Endothelial cell (in vitro differentiated cells): ENCODE measurements at regions not wholly inside any gene's neighbourhood (a gene's known extent, or its start where the extent isn't known, plus 50 kb on each side); places are given as distances from the start of the nearest gene placed in this dataset.

Source experiments
- DNase-seq: peaks from one replicate; pipeline ENCODE4 v3.0.0; 2021; ENCODE audit warnings: low spot score
- H3K27ac Mint-ChIP-seq: one replicate; pipeline ENCODE4 v1.8.0; 2021; ENCODE audit warnings: mixed read lengths, inconsistent platforms; ENCODE audit not compliant: unreplicated experiment
- H3K27me3 Mint-ChIP-seq: one replicate; pipeline ENCODE4 v1.8.0; 2021; ENCODE audit warnings: mild to moderate bottlenecking, moderate library complexity, mixed read lengths, inconsistent platforms; ENCODE audit not compliant: unreplicated experiment
- H3K36me3 Mint-ChIP-seq: one replicate; pipeline ENCODE4 v1.8.0; 2021; ENCODE audit warnings: mild to moderate bottlenecking, low read depth, mixed read lengths, inconsistent platforms; ENCODE audit not compliant: unreplicated experiment
- H3K4me1 Mint-ChIP-seq: one replicate; pipeline ENCODE4 v1.8.0; 2021; ENCODE audit warnings: mild to moderate bottlenecking, mixed read lengths, inconsistent platforms; ENCODE audit not compliant: unreplicated experiment
- H3K4me3 Mint-ChIP-seq: one replicate; pipeline ENCODE4 v1.8.0; 2021; ENCODE audit warnings: mild to moderate bottlenecking, mixed read lengths, inconsistent platforms; ENCODE audit not compliant: unreplicated experiment
- H3K9me3 Mint-ChIP-seq: one replicate; pipeline ENCODE4 v1.8.0; 2021; ENCODE audit warnings: mixed read lengths, inconsistent platforms; ENCODE audit not compliant: unreplicated experiment
- TF ChIP-seq, protein P1 (sequence below): fragments of 200-600 bp; sonication (generic); IDR thresholded peaks from one replicate; pipeline ENCODE4 v1.5.0; 2021; ENCODE audit warnings: antibody characterized with exemption; ENCODE audit not compliant: unreplicated experiment

DNA sequence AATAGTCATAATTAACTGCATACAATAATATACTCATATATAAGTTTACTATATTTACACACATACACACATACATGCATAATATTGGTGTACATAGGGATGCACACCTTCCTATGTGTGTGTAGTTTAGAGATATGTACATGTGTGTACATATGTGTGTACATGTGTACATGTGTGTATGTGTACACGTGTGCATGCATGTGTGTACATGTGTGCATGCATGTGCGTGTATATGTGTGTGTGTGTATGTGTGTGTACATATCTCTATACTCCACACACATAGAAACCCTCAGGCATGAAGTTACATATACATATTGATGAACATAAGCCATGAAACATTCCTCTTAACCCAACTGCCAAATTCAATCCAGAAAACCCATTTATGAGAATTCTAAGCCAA, 547.8 kb downstream of the TLR4 start:
- DNase-seq = no peak
- Mint-ChIP-seq H3K4me3 (no peak overlapping the region), H3K27me3 (no peaks in the 10 kb centered on the region), H3K4me1 (no peaks in the 10 kb centered on the region), H3K9me3 (peaks cover 6% of the 10 kb centered on the region), H3K36me3 (no peaks in the 10 kb centered on the region), H3K27ac (no peak overlapping the region)
- TF ChIP-seq, protein P1, sequence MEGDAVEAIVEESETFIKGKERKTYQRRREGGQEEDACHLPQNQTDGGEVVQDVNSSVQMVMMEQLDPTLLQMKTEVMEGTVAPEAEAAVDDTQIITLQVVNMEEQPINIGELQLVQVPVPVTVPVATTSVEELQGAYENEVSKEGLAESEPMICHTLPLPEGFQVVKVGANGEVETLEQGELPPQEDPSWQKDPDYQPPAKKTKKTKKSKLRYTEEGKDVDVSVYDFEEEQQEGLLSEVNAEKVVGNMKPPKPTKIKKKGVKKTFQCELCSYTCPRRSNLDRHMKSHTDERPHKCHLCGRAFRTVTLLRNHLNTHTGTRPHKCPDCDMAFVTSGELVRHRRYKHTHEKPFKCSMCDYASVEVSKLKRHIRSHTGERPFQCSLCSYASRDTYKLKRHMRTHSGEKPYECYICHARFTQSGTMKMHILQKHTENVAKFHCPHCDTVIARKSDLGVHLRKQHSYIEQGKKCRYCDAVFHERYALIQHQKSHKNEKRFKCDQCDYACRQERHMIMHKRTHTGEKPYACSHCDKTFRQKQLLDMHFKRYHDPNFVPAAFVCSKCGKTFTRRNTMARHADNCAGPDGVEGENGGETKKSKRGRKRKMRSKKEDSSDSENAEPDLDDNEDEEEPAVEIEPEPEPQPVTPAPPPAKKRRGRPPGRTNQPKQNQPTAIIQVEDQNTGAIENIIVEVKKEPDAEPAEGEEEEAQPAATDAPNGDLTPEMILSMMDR = no peak

DNA sequence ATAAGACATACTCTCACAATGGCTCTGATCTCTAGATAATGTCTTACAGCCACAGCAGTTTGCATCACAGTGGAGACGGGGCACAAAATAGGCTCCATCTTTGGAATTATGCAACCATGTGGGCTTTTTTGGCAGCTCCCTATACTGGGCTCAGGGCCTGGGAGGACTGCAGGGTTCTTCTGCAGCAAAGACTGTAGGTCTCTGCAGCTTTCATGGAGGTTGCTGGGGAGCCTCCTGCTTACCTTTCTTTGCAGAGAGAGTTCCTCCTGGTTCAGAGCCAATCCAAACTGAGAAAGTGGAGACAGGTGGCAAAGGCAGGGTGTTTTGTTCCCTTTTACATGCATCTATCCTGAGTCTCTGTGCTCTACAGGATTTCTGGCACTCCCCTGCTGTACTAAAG, 558.0 kb downstream of the TLR4 start:
- H3K4me1 Mint-ChIP-seq = no peaks in the 10 kb centered on the region
- H3K27ac Mint-ChIP-seq = no peak overlapping the region
- peaks cover 5% of the 10 kb centered on the region for H3K9me3 Mint-ChIP-seq
- no peaks in the 10 kb centered on the region for H3K36me3 Mint-ChIP-seq
- H3K4me3 Mint-ChIP-seq = no peak overlapping the region
- TF ChIP-seq, protein P1 = no peak
- DNase-seq = no peak
- H3K27me3 Mint-ChIP-seq = peaks cover 4% of the 10 kb centered on the region

GRCh38 chr9:118263949-118264348, 559.7 kb downstream of the TLR4 start:
- Mint-ChIP-seq H3K4me1 (no peaks in the 10 kb centered on the region), H3K4me3 (no peak overlapping the region), H3K36me3 (no peaks in the 10 kb centered on the region), H3K9me3 (peaks cover 5% of the 10 kb centered on the region), H3K27me3 (peaks cover 4% of the 10 kb centered on the region), H3K27ac (no peak overlapping the region)
- DNase-seq = no peak
- TF ChIP-seq, protein P1 = no peak

DNA sequence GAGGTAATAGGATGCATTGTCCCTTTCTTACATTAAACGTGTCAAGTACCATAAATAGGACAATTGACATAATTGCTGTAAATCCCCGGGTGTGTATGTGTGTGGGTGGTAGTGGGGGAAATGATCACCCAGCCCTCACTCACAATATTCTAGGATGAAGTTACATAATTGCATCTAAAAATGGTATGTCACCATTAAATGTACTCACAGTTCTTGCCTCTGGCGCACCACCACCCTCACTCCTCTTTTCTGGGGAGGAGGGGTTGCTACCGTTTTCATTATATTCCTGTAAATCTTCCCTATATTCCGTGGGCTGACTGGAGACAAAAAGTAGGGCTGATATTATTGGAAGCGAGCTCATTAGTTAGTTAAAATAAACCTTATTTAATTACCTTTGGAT, 563.8 kb downstream of the TLR4 start:
- DNase-seq = no peak
- Mint-ChIP-seq H3K4me1 (peaks cover 9% of the 10 kb centered on the region), H3K9me3 (peaks cover 5% of the 10 kb centered on the region), H3K36me3 (no peaks in the 10 kb centered on the region), H3K27me3 (peaks cover 2% of the 10 kb centered on the region), H3K27ac (no peak overlapping the region), H3K4me3 (no peak overlapping the region)
- TF ChIP-seq, protein P1 = no peak

DNA sequence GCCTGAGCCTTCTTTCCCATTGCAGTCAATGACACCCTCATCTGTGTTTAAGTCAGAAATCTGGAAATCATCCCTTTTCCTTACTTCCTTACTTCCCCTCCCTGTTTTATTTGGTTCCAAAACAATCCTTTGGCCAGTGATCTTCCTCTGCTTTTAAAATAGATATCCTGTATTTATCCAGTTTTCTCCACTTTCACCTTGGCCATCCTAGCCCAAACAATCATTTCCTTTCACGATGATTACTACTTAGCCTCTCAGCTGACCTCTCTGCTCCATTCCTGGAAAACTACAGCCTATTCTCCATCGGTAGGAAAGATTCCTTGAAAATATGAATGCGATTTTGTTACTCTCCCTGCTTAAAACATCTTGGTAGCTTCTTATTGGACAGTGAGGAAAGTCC, 565.4 kb downstream of the TLR4 start:
- Mint-ChIP-seq H3K27ac (no peak overlapping the region), H3K9me3 (no peaks in the 10 kb centered on the region), H3K36me3 (no peaks in the 10 kb centered on the region), H3K27me3 (no peaks in the 10 kb centered on the region), H3K4me3 (no peak overlapping the region), H3K4me1 (peaks cover 9% of the 10 kb centered on the region)
- no peak for DNase-seq
- TF ChIP-seq, protein P1 = no peak
